ENCODE measurements at regions not wholly inside any gene's neighbourhood (a gene's known extent, or its start where the extent isn't known, plus 50 kb on each side); places are given as distances from the start of the nearest gene placed in this dataset.

DNA sequence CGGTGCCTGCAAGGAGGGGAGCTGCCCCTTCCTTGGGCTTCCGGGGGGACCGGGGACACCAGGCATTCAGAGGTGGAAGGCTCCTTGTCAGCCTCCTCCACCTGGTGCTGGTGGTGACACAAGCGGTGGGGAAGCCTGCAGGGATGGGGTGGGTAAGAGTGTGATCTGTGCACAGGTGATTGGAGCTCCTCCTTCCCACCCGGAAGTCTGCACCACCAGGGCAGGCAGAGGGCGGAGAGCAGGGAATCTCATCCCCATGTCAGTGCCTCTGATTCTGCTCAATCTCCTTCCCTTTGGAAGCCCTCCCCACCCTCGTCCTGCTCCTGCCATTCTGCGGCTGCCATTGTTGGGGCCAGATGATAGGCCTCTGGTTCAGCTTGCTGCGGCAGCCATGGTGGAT lies 238.1 kb upstream of the CRY1 start:
- TF ChIP-seq YY1 (IDR thresholded peaks at IDR 0.05; ENCODE audit: low read depth) (no peak), FOXM1 (IDR thresholded peaks at IDR 0.05; ENCODE audit: borderline replicate concordance, low read depth) (no peak), TEAD4 (IDR thresholded peaks at IDR 0.05) (no peak), RAD21 (IDR thresholded peaks at IDR 0.05; ENCODE audit: low read depth) (no peak), EP300 (IDR thresholded peaks at IDR 0.05; ENCODE audit: borderline replicate concordance) (no peak), NFIC (IDR thresholded peaks at IDR 0.05) (no peak), TCF12 (IDR thresholded peaks at IDR 0.05; ENCODE audit: low read depth) (no peak), ZBTB7A (IDR thresholded peaks at IDR 0.05; ENCODE audit: low read depth) (no peak), CEBPB (IDR thresholded peaks at IDR 0.05) (no peak), EGR1 (IDR thresholded peaks at IDR 0.05) (no peak), TAF1 (IDR thresholded peaks at IDR 0.05; ENCODE audit: low read depth) (no peak), CREB1 (IDR thresholded peaks at IDR 0.05; ENCODE audit: low read depth) (no peak)
- TF ChIP-seq, protein P1, sequence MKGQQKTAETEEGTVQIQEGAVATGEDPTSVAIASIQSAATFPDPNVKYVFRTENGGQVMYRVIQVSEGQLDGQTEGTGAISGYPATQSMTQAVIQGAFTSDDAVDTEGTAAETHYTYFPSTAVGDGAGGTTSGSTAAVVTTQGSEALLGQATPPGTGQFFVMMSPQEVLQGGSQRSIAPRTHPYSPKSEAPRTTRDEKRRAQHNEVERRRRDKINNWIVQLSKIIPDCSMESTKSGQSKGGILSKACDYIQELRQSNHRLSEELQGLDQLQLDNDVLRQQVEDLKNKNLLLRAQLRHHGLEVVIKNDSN (IDR thresholded peaks at IDR 0.05): no peak
- TF ChIP-seq, protein P2, sequence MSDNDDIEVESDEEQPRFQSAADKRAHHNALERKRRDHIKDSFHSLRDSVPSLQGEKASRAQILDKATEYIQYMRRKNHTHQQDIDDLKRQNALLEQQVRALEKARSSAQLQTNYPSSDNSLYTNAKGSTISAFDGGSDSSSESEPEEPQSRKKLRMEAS (IDR thresholded peaks at IDR 0.05): no peak
- TF ChIP-seq, protein P3, sequence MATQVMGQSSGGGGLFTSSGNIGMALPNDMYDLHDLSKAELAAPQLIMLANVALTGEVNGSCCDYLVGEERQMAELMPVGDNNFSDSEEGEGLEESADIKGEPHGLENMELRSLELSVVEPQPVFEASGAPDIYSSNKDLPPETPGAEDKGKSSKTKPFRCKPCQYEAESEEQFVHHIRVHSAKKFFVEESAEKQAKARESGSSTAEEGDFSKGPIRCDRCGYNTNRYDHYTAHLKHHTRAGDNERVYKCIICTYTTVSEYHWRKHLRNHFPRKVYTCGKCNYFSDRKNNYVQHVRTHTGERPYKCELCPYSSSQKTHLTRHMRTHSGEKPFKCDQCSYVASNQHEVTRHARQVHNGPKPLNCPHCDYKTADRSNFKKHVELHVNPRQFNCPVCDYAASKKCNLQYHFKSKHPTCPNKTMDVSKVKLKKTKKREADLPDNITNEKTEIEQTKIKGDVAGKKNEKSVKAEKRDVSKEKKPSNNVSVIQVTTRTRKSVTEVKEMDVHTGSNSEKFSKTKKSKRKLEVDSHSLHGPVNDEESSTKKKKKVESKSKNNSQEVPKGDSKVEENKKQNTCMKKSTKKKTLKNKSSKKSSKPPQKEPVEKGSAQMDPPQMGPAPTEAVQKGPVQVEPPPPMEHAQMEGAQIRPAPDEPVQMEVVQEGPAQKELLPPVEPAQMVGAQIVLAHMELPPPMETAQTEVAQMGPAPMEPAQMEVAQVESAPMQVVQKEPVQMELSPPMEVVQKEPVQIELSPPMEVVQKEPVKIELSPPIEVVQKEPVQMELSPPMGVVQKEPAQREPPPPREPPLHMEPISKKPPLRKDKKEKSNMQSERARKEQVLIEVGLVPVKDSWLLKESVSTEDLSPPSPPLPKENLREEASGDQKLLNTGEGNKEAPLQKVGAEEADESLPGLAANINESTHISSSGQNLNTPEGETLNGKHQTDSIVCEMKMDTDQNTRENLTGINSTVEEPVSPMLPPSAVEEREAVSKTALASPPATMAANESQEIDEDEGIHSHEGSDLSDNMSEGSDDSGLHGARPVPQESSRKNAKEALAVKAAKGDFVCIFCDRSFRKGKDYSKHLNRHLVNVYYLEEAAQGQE (IDR thresholded peaks at IDR 0.05; ENCODE audit: low read depth): no peak

DNA sequence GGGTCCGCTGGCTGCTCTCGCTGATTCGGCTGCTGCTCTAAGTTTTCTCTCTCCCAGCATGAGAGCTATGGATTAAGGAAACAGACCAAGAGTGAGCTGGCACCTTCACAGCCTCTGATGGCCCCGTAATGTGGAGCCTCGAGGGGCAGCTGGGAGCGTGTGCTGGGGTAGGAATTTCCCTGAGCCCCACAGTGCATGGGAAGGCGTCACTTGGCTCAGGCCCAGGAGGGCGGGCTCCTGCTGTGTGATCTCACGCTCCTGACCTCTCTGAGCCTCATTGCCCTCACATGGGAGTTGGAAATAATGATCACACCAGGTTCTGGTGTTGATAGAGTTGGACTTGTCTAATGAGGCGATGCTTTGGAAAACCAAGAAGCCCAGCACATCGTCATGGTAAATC lies 238.6 kb upstream of the CRY1 start:
- TF ChIP-seq NFIC (IDR thresholded peaks at IDR 0.05) (no peak), CEBPB (IDR thresholded peaks at IDR 0.05) (no peak), TCF12 (IDR thresholded peaks at IDR 0.05; ENCODE audit: low read depth) (no peak), RAD21 (IDR thresholded peaks at IDR 0.05; ENCODE audit: low read depth) (no peak), CREB1 (IDR thresholded peaks at IDR 0.05; ENCODE audit: low read depth) (no peak), EP300 (IDR thresholded peaks at IDR 0.05; ENCODE audit: borderline replicate concordance) (no peak)
- TF ChIP-seq, protein P2 (IDR thresholded peaks at IDR 0.05): no peak

DNA sequence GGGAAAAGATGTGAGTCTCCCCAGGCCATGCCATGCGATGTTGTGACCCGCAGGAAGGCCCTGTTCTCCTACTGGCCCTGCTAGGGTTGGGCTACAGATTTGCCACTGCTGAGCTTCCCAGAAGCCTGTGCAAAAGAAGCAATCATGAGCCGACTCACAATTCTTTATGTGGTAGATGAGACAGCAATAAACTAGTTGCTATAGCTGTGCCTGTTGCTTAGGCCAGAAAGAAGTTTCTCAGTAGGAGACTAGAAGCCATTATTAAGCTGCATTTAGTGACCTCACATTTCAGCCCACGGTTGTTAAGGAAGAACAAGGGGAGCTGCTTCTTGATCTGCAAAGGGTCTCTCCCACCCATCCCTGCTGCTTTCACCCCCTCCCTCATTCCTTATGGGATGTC lies 239.4 kb upstream of the CRY1 start:
- TF ChIP-seq, protein P2 (IDR thresholded peaks at IDR 0.05): no peak
- TF ChIP-seq FOXM1 (IDR thresholded peaks at IDR 0.05; ENCODE audit: borderline replicate concordance, low read depth): no peak

DNA sequence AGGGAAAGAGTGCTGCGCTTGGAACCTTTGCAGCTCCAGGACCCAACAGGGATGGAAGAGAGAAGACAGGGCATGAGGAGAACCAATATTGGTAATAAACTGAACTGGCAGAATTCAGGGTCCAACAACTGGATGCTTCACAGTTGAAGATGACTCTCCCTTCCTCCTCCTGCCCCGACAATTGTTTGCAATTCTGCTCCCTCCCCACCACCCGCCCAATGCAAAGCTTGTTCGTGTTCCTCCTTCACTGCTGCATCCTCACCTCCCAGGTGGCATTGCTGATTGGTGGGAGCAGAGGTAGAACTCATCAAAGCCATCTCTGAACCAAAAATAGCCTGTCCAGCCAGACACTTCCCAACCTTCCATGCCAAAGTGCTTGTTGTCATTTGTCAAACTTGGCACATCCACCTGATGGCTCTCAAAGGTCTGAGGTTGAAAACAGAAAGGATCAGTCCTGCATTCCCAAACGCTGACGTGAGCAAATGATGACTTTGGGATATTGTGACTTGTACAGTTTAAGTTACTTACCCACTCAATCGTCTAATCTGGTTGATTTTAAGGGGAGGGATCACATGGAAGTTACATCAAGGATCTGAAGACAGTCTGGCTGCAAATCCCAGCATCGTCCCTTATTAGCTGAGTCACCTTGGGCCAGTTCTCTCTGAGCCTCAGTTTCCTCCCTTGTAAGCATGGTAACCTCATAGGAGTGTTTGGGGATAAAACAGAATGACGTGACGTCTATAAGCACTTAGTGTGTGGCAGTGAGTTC lies 242.6 kb upstream of the CRY1 start:
- no peak for TF ChIP-seq TEAD4 (IDR thresholded peaks at IDR 0.05)
- TF ChIP-seq EP300 (IDR thresholded peaks at IDR 0.05; ENCODE audit: borderline replicate concordance): no peak
- no peak for TF ChIP-seq FOXM1 (IDR thresholded peaks at IDR 0.05; ENCODE audit: borderline replicate concordance, low read depth)
- TF ChIP-seq YY1 (IDR thresholded peaks at IDR 0.05; ENCODE audit: low read depth): no peak
- TF ChIP-seq CREB1 (IDR thresholded peaks at IDR 0.05; ENCODE audit: low read depth): no peak
- no peak for TF ChIP-seq TCF12 (IDR thresholded peaks at IDR 0.05; ENCODE audit: low read depth)
- TF ChIP-seq, protein P3 (IDR thresholded peaks at IDR 0.05; ENCODE audit: low read depth): no peak
- TF ChIP-seq, protein P1 (IDR thresholded peaks at IDR 0.05): no peak
- TF ChIP-seq CEBPB (IDR thresholded peaks at IDR 0.05): no peak
- TF ChIP-seq, protein P2 (IDR thresholded peaks at IDR 0.05): no peak
- no peak for TF ChIP-seq NFIC (IDR thresholded peaks at IDR 0.05)
- no peak for TF ChIP-seq RAD21 (IDR thresholded peaks at IDR 0.05; ENCODE audit: low read depth)
- TF ChIP-seq ZBTB7A (IDR thresholded peaks at IDR 0.05; ENCODE audit: low read depth): no peak
- no peak for TF ChIP-seq TAF1 (IDR thresholded peaks at IDR 0.05; ENCODE audit: low read depth)
- no peak for TF ChIP-seq EGR1 (IDR thresholded peaks at IDR 0.05)

DNA sequence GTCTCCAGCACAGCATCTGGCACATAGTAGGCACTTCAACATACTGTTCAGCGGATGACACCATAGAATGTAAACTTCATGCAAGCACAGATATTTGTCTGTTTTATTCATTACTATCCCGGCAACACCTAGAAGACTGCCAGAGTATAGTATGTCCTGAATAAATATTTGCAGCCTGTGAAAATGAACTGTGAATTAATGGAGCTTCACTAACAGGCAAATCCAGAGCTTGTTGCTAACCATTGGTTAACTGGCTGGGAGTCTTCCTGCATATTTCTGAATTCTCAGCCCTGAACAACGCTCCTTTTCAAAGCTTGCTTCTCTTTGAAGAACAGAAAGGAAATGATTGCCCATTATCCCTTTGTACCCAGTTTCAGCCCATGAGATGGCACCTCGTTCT lies 243.3 kb upstream of the CRY1 start:
- TF ChIP-seq NFIC (IDR thresholded peaks at IDR 0.05): no peak
- TF ChIP-seq TEAD4 (IDR thresholded peaks at IDR 0.05): no peak
- no peak for TF ChIP-seq EP300 (IDR thresholded peaks at IDR 0.05; ENCODE audit: borderline replicate concordance)
- TF ChIP-seq CREB1 (IDR thresholded peaks at IDR 0.05; ENCODE audit: low read depth): no peak
- TF ChIP-seq, protein P2 (IDR thresholded peaks at IDR 0.05): no peak
- no peak for TF ChIP-seq TAF1 (IDR thresholded peaks at IDR 0.05; ENCODE audit: low read depth)
- TF ChIP-seq, protein P3 (IDR thresholded peaks at IDR 0.05; ENCODE audit: low read depth): no peak
- no peak for TF ChIP-seq RAD21 (IDR thresholded peaks at IDR 0.05; ENCODE audit: low read depth)
- no peak for TF ChIP-seq FOXM1 (IDR thresholded peaks at IDR 0.05; ENCODE audit: borderline replicate concordance, low read depth)
- TF ChIP-seq, protein P1 (IDR thresholded peaks at IDR 0.05): no peak
- no peak for TF ChIP-seq TCF12 (IDR thresholded peaks at IDR 0.05; ENCODE audit: low read depth)
- no peak for TF ChIP-seq EGR1 (IDR thresholded peaks at IDR 0.05)
- no peak for TF ChIP-seq YY1 (IDR thresholded peaks at IDR 0.05; ENCODE audit: low read depth)

Data from Ishikawa (cell line).